ENCODE measurements at regions not wholly inside any gene's neighbourhood (a gene's known extent, or its start where the extent isn't known, plus 50 kb on each side); places are given as distances from the start of the nearest gene placed in this dataset.

DNA sequence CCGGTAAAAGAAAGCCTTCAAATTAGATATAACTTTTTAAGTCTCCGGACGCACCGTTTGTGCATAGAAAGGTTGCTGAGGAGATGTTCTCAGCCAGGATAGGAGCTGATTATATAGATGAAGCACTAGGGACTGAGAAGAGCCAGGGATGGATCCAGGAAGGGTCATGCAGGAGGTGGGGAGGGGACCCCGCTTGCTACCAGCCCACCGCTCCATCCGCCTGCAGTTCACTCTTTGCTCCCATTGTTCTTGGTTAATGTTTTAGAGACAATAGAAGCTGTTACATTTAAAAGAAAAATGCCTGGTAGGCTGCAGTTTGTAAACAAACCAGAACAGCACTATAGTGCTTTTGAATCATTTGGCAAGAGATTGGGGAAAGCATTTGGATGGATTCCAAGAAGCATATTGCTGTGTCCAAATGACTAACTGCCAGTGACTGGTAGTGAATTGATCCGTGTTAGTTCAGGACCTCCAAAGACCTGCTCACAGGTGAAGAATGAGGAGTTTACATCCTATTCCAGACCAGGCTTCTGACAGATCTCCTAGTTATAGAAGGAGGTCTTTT is 175.9 kb upstream of the TAC1 start:
- TF ChIP-seq, protein P1, sequence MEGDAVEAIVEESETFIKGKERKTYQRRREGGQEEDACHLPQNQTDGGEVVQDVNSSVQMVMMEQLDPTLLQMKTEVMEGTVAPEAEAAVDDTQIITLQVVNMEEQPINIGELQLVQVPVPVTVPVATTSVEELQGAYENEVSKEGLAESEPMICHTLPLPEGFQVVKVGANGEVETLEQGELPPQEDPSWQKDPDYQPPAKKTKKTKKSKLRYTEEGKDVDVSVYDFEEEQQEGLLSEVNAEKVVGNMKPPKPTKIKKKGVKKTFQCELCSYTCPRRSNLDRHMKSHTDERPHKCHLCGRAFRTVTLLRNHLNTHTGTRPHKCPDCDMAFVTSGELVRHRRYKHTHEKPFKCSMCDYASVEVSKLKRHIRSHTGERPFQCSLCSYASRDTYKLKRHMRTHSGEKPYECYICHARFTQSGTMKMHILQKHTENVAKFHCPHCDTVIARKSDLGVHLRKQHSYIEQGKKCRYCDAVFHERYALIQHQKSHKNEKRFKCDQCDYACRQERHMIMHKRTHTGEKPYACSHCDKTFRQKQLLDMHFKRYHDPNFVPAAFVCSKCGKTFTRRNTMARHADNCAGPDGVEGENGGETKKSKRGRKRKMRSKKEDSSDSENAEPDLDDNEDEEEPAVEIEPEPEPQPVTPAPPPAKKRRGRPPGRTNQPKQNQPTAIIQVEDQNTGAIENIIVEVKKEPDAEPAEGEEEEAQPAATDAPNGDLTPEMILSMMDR (IDR thresholded peaks at IDR 0.05): no peak
- no peak for TF ChIP-seq ZFX (IDR thresholded peaks at IDR 0.05; ENCODE audit: borderline replicate concordance)
